Activated naive CD4-positive, alpha-beta T cell treated with Interleukin-2 at 50 U/mL for 16 hours (primary cell): ENCODE measurements at regions not wholly inside any gene's neighbourhood (a gene's known extent, or its start where the extent isn't known, plus 50 kb on each side); places are given as distances from the start of the nearest gene placed in this dataset.
"Not testable (repeated sequence)": the region's sequence is repeated elsewhere in the genome, so short reads cannot be mapped to it uniquely, and the experiment has no call there.

Source experiments
- DNase-seq: peaks from one replicate; pipeline ENCODE4 v3.0.0-alpha.2; 2020

DNA sequence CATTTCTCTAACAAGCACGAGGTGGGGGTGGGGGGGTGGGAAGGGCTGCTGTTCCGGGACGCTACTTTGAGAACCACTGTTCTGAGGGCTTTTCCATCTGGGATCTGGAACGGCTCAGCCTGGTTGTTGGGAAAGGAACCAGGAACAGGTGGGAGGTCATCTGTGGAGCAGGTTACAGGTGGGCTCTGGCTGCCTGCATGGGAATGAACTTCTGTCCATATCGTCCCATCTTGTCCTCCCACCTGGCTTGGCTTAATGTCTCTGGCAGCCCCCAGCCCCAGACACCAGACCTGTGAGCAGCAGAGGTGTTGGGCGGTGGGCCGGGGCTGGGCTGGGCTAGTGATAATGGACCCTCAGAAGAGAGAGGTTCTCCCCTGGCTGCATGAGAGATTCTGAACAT is 69.4 kb upstream of the TARDBP start:
- DNase-seq: no peak

DNA sequence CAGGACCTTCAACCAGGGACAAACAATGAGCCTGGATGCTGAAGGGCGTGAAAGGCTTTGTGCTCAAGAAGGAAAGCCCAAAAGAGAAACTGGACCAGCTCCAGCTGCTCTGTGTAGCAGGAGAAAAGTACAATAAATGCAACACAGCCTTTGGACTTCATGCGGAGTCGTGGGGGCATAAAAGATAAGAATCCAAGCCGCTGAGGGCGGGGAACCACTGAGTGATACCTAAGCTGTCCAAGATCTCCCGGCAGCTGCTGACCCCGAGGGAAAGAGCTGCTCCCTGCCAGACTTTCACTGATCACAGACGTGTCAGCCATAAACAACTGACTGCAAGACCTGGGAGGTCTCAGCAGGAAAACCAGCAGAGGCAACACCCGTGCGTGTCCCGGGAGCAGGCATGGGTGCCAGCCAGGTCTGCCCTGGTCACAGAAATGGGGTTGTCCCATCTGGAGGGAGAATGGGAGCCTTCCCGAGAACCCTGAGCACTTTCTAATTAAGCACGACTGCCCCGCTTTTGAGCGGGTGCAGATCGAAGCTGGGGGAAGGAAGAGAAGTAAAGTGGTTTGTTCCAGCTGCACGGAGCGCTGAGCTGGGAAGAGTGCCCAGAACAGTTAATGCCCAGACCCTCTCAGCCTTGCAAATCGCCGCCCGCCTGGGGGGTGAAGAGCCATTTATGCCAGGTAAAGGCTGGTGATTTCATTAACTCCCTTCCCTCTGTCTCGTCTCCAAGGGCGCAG is 68.3 kb upstream of the TARDBP start:
- no peak for DNase-seq

DNA sequence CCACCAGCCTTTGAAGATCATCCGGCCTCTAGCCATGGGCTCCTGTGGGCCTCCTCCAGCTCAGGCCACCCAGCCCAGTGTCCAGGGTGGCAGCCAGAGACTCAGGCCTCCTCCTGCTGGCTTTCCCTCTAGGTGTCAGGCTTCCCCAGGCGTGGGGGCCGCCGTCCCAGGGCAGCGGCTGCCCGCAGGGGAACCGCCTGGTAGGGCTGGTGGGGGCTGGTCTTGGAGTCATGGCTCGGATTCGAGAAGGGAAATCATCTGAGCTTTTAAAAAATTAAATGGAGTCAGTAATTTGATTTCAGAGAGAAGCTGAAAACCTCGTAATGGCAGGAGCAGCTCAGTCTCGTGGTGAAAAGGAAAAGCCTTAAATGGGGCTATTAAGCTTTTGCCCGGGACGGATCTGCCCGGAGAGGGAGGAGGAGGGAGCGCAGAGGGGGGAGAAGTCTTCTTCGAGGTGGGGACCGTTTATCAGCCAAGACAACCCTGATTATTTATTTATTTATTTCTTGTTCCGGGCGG is 66.4 kb upstream of the TARDBP start:
- no peak for DNase-seq

DNA sequence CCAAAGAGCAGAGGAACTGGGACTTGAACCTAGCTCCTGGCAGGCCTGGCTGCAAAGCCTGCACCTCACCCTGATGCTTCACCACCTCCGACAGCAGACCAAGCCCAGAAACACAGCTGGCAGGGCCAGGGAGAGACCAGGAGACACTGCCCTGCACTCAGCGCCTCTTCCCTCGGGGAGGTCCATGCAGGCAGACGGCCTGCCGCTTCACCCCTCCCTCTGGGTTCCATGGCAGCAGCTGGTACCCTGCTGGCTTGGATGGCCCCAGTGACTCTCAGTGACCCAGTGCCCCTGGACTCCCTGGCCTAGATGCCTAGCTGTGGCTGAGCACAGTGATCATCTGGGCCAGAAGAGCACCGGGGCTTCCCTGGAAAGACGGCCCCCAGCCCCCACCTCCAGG is 65.3 kb upstream of the TARDBP start:
- DNase-seq: no peak

DNA sequence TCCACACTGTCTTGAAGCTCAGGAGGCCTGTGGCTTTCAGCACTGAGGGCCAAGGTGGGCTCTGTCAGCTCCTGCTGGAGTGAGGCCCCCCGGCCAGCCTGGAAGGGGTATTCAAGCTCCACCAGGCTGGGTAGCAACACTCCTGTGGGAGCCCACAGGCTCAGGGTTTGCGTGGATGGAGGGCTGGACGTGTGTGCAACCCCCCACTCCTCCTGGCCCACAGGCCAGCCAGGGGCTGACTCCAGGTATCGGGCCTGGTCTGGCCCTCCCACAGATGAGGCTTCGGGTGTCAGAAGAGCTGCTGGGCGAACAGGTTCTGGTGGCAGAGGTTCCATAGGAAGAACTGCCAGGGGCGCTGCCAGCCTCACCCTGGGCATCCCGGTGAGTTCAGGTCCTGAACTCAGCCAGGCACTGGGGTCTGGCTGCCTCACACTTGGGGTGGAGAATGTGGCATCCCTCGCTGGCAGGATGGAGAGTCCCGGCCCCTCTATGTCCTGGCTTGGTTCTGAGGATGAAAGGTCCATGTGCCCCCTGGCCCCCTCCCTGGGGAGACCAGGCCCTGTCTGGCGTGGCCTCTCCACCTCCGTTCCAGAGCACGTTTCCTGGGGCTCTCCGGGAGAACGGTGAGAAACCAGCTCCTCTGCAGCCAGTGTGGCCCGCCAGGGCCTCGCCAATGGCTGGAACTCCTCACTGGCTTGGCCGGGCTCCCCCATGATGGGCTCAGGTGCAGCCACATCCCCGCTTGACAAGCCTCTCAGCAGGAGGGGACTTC is 64.6 kb upstream of the TARDBP start:
- no peak for DNase-seq

DNA sequence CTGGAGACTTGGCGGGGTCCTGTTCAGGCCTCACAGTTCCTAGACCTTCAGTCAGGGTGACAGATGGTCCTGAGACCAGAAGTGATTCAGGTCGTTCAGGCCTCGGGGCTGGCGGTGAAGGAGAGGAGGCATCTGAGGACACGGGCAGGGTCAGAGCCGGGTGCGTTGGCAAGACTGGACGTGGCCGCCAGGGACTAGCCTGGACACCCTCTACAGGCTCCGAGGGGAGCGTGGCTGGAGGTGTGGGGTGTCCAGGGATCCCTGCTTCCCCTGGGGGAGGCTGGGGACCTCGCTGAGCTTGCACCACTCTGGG is 64.0 kb upstream of the TARDBP start:
- DNase-seq: no peak

DNA sequence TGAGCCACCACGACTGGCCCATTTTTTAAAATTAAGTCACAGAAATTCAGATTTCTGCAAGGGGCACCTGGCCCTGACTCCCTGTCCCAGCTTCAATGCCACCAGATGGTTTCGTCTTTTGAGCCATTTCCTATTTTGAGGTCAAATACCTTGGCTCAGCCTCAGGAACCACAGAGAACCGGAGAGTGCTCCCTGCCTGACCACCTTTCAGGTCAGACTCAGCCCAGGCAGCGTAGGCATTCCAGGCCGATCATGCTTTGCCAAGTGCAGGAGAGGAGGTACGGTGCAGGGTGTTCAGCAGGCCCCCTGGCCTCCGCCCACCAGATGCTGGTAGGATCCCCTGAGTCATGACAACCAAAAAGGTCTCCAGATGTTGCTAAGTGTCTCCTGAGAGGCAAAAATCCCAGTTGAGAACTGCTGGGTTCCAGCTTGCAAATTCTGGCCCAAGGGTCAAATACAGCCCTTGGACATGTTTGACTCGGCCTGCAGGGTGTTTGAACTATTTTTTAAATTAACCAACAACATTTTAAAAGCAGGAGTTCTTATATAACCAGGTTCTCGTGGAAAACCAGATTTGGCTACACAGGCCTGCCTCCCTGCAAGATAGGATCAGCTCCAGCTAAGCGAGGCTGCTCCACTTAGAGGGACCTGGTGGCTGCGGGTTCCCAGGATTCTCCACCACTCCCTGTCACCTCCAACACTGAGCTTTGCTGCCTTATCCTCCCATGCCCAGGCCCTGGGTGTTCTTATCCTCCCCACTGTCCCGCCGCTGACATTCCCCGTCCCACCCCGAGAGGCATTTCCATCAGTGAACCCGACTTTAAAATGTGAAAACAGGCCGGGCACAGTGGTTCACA is 61.9 kb upstream of the TARDBP start:
- DNase-seq: no peak

DNA sequence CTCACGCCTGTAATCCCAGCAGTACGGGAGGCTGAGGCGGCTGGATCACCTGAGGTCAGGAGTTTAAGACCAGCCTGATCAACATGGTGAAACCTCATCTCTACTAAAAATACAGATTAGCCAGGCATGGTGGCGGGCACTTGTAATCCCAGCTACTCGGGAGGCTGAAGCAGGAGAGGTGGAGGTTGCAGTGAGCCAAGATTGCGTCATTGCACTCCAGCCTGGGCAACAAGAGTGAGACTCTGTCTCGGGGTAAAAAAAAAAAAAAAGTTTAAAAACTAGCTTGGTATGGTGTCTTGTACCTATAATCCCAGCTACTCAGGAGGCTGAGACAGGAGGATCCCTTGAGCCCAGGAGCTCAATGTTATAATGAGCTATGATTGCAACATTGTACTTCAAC is 61.2 kb upstream of the TARDBP start:
- not testable (repeated sequence) for DNase-seq

DNA sequence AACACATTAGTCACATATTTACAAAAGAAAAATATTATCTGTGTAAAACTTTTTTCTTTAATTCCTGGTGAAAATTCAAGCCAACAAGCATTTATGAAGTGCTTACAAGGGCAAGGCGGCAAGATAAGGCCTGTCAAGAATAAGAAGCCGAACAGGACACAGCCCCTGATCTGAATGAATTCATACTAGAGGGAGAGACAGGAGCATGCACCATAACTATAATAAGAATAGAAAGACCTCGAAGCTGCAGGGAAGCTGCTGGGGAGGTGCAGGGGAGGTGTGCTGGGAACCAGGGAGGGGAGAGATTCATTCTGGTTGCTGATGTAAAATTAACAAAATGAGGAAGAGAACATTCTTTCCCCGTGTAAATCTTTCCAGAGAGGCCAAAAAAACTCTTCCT is 60.5 kb upstream of the TARDBP start:
- DNase-seq: no peak

DNA sequence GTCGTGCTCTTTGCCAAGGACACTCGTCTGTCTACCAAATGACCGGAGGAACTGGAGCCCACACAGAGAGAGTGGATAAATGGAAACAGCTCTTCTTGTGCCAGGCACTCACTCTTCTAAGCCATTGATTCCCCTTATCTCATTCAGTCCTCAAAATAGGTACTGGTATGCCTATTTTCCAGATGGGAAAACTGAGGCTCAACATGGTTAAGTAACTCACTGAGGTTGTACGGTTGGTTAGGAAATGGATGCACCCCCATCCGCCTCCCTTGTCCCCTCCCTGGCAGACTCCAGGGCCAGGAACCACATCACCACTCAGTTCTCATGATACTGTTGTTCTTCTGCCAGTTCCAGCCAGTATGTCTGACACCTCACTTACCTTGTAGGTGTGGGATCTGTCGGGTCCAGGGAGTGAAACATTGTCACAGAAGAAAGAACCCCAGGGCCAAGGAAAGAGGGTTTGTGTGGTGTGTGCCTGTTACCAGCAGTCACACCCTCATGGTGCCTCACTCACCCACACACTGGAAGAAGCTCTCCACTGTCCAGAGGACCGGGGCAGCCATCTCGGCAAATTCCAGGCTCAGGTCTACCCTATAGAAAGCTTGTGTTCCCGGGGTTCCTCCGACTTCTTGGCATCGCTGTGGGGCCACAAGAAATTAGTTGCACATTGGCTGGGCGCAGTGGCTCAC is 58.8 kb upstream of the TARDBP start:
- no peak for DNase-seq

DNA sequence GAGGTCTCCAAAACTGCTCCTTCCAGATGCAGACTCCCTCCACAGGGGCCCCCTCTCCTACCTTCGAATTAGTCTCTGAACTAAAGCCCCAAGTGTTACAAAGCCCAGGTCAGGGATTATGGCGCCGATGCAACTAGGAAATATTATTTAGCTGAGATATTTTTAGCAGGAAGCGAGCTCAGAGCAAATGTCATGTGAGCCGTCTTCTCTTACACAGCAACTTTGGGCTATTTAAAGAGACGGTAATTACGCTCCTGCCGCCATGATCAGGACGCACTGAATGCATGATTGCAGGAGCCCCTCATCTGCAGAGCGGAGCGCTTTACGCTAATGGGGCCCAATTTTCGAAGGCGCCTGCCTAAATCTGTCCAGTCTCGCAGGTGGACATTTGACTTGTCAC is 55.3 kb upstream of the TARDBP start:
- DNase-seq: no peak

DNA sequence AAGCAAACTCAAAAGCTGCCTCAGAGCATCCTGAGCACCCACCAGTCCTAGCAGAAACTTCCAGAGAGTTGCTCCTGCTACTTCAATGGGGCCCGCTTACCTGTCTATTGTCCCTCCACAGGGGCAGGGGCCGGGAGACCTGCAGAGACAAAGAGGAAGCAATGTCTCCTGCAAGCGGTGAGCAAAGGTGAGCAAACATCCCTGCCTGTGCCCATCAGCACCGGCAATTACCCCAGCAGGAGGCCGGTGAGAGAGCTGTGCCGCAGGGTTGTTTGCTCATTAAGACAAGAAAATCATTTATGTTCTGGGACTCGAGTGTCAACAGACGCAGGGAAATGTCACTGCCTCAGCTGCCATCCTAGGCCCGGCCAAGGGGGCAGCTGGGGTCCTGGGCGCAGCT is 53.8 kb upstream of the TARDBP start:
- DNase-seq: no peak

DNA sequence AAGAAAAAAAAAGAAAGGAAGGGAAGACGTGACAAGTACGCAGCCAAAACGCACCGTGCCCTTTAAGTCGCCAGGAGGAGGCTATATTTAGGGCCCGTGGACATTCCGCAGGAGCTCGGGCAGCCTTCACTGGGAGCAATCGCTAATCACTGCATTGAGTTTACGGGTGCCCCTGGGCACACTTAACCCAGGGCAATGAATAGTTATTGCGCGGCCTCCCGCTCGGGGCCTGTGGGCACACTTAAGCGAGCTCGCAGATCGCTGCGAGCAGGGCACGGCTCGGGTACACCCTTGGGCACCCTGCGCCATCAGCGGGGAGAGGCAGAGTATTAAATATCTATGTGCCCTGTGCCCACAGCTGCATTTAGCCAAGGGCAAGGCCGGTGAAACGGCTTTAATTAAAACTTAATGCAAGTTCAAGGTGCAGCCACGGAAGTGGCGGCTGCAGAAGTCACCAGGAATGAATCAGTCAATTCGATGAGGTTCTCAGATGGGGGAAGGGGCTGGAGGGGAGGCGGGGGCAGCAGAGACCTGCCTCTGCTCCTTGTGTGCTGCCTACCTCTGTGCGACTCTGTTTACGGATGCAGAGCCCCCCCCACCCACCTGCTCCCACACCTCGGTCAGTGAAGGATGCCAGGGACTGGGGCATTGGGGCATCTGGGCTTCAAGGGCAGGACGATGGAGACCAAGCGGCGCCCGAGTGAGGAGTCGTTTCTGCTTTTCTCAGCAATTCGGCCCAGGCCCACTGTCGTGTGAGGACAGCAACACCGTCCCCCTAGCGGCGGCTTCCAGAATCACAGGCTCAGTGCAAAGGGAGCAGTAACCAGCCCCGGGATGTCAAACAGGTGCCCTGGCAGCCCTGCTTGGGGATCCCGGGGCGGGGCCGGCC is 51.8 kb upstream of the TARDBP start:
- peak; percentile 84 for DNase-seq

DNA sequence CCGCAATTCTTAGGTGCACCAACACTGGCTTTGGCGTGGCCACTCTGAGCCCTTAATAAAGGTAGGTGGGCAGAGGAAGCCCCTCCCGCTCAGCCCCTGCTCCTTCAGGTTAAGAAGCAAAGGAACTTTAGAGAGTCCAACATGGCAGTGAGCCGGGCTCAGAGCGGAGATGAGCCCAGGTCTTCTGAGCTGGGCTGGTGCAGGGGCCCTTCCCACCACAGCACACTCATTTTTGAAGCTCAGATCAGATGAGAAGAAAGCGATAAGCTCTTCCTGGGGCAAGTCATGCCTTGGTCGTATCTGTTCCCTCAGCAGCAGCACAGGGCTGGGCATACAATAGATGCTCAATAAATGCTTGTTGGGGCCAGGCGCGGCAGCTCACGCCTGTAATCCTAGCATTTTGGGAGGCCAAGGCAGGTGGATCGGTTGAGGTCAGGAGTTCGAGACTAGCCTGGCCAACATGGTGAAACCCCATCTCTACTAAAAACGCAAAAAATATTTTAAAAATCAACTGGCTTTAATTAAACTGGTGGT is 51.1 kb upstream of the TARDBP start:
- no peak for DNase-seq

DNA sequence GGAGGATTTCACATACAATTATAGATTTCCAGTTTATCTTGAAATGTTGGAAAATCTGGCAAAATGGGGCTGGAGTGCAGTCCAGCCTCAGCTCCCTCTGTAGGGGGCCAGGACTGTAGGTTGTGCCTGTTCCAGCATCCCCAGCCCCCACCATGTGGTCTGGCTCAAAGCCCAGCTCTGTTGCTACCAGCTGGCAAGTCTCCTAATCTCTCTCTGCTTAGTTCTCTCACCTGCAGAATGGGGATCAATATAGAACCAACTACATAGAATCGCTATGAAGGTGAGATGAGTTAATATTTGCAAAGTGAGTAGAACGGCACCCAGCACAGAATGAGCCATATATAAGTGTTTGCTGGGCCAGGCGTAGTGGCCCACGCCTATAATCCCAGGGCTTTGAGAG is 50.0 kb upstream of the TARDBP start:
- no peak for DNase-seq
